Stimulated activated naive B cell treated with anti-CD40 and anti-IgM and Interleukin-4, amounts not matched to agents 10 μg/mL and 1 μg/mL and 100 μg/mL, for 72 hours (primary cell): ENCODE measurements at regions not wholly inside any gene's neighbourhood (a gene's known extent, or its start where the extent isn't known, plus 50 kb on each side); places are given as distances from the start of the nearest gene placed in this dataset.

Experiments
- ATAC-seq, 2 donors: fragments of 150-1000 bp; cut with Tn5 transposase; replicated peaks; 2 replicates each; pipeline ENCODE4 v1.10.0; 2021; ENCODE audit warnings: moderate library complexity in 1 of 2
- DNase-seq: peaks from one replicate; pipeline ENCODE4 v3.0.0; 2021
- H3K27ac Mint-ChIP-seq: one replicate; pipeline ENCODE4 v1.8.0; 2022; ENCODE audit warnings: mild to moderate bottlenecking, mixed read lengths
- H3K27me3 Mint-ChIP-seq, 2 donors: one replicate each; pipeline ENCODE4 v1.8.0; 2022; ENCODE audit warnings: mixed read lengths in 2 of 2
- H3K36me3 Mint-ChIP-seq, 2 donors: one replicate each; pipeline ENCODE4 v1.8.0; 2022; ENCODE audit warnings: mixed read lengths in 2 of 2, mild to moderate bottlenecking in 1 of 2
- H3K4me1 Mint-ChIP-seq, 2 donors: one replicate each; pipeline ENCODE4 v1.8.0; 2022; ENCODE audit warnings: mixed read lengths in 2 of 2, mild to moderate bottlenecking in 1 of 2
- H3K4me3 Mint-ChIP-seq, 2 donors: one replicate each; pipeline ENCODE4 v1.8.0; 2022; ENCODE audit warnings: mild to moderate bottlenecking in 2 of 2, mixed read lengths in 2 of 2, moderate library complexity in 1 of 2
- H3K9me3 Mint-ChIP-seq, 2 donors: one replicate each; pipeline ENCODE4 v1.8.0; 2022; ENCODE audit warnings: mixed read lengths in 2 of 2, mild to moderate bottlenecking in 1 of 2

- Mint-ChIP-seq H3K4me1 (no peaks in the 10 kb centered on the region), H3K27ac (no peak overlapping the region), H3K4me3 (no peak overlapping the region), H3K9me3 (peaks cover 0 to 3% of the 10 kb centered on the region in 2 donors), H3K27me3 (no peaks in the 10 kb centered on the region), H3K36me3 (no peaks in the 10 kb centered on the region)
- DNase-seq (no peak), ATAC-seq (no peak)
Measured at GRCh38 chr5:82702046-82702445, 375.1 kb downstream of the TMEM167A start.

- Mint-ChIP-seq H3K27me3 (no peaks in the 10 kb centered on the region), H3K4me1 (no peaks in the 10 kb centered on the region), H3K36me3 (no peaks in the 10 kb centered on the region), H3K4me3 (no peak overlapping the region), H3K27ac (no peak overlapping the region), H3K9me3 (no peaks in the 10 kb centered on the region)
- no peak for DNase-seq
- no peak for ATAC-seq
Measured at GRCh38 chr5:82699737-82700136, 377.5 kb downstream of the TMEM167A start.

DNA sequence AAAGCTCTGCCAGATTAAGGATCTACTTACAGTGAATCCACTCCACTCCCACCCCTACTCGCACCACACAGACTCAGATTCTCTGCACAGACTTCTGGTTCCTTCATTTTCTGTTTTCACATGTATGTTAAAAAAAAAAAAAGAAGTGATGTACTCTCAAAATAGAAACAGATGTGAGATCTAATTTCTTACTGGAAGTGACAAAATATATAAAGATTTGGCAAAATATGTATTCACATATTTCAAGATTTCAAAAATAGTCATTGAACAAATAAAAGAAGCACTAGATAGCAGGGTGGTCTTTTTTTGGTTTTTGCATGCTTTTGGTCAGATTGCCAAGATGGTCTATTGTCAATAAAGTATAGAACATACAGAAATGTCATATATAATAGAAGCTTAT, 379.2 kb downstream of the TMEM167A start:
- DNase-seq, result no peak
- Mint-ChIP-seq H3K4me1 (no peaks in the 10 kb centered on the region), H3K36me3 (no peaks in the 10 kb centered on the region), H3K27me3 (no peaks in the 10 kb centered on the region), H3K4me3 (no peak overlapping the region), H3K9me3 (no peaks in the 10 kb centered on the region), H3K27ac (no peak overlapping the region)
- ATAC-seq, result no peak

DNA sequence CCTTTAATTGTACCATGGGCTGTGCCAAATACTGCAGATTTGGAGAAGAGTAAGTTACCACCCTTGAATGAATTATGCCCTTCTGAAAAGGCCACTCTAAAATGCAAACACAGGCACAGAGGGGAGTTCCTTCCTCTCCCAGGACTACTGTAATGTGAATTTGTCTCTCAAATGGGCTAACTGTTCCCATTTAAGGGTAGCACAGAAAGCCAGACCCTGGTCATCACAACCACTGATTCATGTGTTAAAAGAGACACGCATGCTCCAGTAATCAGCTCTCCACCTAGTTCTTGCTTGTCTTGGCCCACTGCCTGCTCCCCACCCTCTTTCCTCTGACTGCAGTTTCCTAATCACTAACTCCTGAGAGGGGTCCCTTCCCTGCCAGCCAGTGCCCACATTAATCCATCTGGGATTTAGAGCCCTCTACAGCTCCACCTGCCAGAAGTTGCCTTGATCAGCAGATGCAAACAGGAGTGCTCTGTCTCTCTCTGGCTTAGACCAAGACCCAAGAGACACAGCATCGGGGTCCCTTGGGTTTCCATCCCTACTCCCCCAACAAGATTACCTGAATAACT, 382.4 kb downstream of the TMEM167A start:
- Mint-ChIP-seq H3K9me3 (no peaks in the 10 kb centered on the region), H3K36me3 (no peaks in the 10 kb centered on the region), H3K4me3 (no peak overlapping the region), H3K27ac (no peak overlapping the region), H3K27me3 (no peaks in the 10 kb centered on the region), H3K4me1 (no peaks in the 10 kb centered on the region)
- no peak for ATAC-seq
- no peak for DNase-seq

DNA sequence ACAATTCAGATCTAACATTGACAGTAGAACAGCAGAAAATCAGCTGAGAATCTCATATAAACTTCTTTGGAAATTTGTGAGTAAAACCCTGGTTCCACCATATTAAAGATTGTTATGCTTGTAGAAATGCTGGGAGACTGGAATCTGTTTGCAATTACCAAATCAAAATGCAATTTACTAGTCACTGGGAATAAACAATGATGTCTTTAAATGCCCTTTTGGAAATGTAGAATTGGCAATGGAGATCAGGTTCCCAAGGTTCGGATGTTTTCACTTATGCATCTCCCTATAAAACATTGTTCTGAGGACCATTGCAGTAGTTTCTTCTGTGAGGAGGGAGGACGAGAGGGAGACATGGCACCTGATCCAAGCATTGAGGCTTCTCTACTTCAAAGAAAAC, 384.4 kb downstream of the TMEM167A start:
- no peak overlapping the region for H3K27ac Mint-ChIP-seq
- H3K36me3 Mint-ChIP-seq, result no peaks in the 10 kb centered on the region

DNA sequence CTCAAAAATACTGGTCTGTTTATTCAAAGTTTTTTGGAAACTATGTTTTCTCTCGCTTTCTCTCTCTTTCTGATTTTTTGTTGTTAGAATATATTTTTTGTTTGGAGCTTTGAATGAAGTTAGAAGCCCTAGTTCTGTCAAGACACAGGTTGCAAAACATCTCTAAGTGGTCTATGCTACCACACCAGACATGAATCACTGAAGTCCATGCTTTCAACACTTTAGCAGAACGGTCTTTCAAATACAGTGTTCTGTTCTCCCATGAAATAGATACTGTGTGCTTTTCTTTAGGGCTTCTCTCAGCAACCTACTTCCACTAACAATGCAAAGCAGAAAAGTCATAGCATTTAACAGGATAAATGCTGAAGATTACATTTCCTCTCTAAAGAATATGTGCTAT, 392.5 kb downstream of the TMEM167A start:
- Mint-ChIP-seq H3K4me1 (no peaks in the 10 kb centered on the region), H3K36me3 (no peaks in the 10 kb centered on the region), H3K4me3 (no peak overlapping the region), H3K27me3 (no peaks in the 10 kb centered on the region), H3K27ac (no peak overlapping the region), H3K9me3 (no peaks in the 10 kb centered on the region)
- no peak for DNase-seq
- ATAC-seq, result no peak

More for the DNA sequence above, 384.4 kb downstream of the TMEM167A start:
- no peaks in the 10 kb centered on the region for H3K4me1 Mint-ChIP-seq
- no peaks in the 10 kb centered on the region for H3K9me3 Mint-ChIP-seq
- H3K27me3 Mint-ChIP-seq, result no peaks in the 10 kb centered on the region
- DNase-seq, result no peak
- no peak for ATAC-seq
- H3K4me3 Mint-ChIP-seq, result no peak overlapping the region

- no peak overlapping the region for H3K27ac Mint-ChIP-seq
- H3K4me1 Mint-ChIP-seq, result no peaks in the 10 kb centered on the region
- no peaks in the 10 kb centered on the region for H3K9me3 Mint-ChIP-seq
- no peaks in the 10 kb centered on the region for H3K36me3 Mint-ChIP-seq
- no peaks in the 10 kb centered on the region for H3K27me3 Mint-ChIP-seq
- no peak overlapping the region for H3K4me3 Mint-ChIP-seq
- DNase-seq (no peak), ATAC-seq (no peak)
Measured at GRCh38 chr5:82684165-82684564, 393.0 kb downstream of the TMEM167A start.

DNA sequence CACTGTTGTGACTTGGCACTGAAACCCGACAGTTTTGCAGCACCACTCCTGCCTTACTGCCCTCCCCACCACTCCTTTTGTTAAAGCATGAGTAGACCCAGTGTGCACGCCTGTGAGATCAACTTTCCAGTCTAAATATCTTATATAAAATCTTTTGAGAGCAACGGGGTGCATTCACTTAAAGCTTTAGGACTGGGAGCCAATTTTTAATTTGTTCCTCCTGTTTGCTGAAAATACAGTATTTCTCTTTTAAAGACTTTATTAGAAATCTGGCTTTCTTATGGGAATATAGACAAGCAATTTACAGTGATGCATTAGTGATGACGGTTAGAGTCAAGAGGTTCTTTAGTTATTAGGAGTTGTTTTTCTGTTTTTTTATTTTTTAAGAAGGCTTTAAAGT, 397.5 kb downstream of the TMEM167A start:
- Mint-ChIP-seq H3K4me3 (no peak overlapping the region), H3K27me3 (no peaks in the 10 kb centered on the region), H3K9me3 (no peaks in the 10 kb centered on the region), H3K27ac (no peak overlapping the region), H3K36me3 (no peaks in the 10 kb centered on the region), H3K4me1 (peaks cover 0 to 10% of the 10 kb centered on the region in 2 donors)
- DNase-seq (no peak), ATAC-seq (no peak)

- H3K9me3 Mint-ChIP-seq, result peaks cover 2 to 4% of the 10 kb centered on the region in 2 donors
- H3K4me1 Mint-ChIP-seq, result peaks cover 0 to 18% of the 10 kb centered on the region in 2 donors
- H3K27ac Mint-ChIP-seq, result no peak overlapping the region
- DNase-seq (peak; percentile 13), ATAC-seq (peak; percentile 94 to 95)
- H3K27me3 Mint-ChIP-seq, result no peaks in the 10 kb centered on the region
- H3K36me3 Mint-ChIP-seq, result no peaks in the 10 kb centered on the region
- peak overlapping the region in 1 of 2 donors; percentile 1 for H3K4me3 Mint-ChIP-seq
Measured at GRCh38 chr5:82676661-82677060, 398.5 kb upstream of the RPS23 start.

DNA sequence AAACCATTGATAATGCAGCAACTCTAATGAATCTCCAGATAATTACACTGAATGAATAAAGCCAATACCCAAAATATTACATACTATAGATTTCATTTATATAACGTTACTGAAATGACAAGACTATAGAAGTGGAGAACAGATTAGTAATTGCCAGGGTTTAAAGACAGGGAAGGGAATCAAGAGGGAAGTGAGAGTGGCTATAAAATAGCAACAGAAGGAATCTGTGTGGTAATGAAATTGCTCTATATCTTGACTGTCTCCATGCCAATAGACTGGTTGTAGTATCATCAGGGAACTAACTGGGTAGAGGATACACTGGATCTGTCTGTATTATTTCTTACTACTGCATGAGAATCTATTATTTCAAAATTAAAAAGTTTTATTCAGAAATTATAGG, 396.5 kb upstream of the RPS23 start:
- Mint-ChIP-seq H3K36me3 (no peaks in the 10 kb centered on the region), H3K4me3 (no peak overlapping the region), H3K27me3 (no peaks in the 10 kb centered on the region), H3K27ac (no peak overlapping the region), H3K9me3 (peaks cover 4 to 6% of the 10 kb centered on the region in 2 donors), H3K4me1 (peaks cover 0 to 18% of the 10 kb centered on the region in 2 donors)
- DNase-seq (no peak), ATAC-seq (no peak)

DNA sequence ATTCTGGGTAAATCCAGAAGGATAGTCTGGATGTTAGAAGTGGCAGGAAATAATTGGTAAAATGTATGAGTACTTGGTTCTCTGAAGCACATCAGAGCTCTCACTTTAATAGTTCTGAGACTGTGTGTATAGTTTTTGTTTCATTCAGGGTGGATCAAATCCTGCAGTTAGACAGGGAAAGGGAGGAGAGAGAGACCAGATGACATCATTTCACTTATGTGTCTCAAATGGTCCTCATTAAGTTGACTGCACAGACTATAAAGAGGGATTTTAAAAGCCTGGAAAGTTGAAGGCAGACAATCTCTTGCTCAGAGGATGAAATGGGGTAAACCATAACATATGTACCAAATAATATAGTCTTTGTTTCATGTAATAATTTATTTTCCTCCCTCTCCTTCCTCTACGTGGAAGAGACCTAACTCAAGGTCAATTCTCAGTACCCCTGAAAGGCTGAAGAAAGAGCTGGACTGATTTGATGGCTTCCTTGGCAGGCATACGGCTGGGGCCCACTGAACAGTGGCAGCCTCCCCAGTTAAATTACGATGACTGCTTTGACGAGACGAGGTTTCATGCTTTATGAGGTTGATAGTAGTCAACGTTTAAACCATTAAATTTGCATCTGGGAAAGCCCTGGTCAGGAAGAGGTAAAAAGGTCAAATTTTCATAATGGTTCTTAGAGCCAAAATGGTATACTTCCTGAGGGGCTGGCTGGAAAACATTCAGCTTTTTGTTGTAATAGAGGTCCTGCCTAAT, 395.1 kb upstream of the RPS23 start:
- H3K36me3 Mint-ChIP-seq, result no peaks in the 10 kb centered on the region
- DNase-seq, result peak; percentile 2
- H3K27me3 Mint-ChIP-seq, result no peaks in the 10 kb centered on the region
- H3K4me1 Mint-ChIP-seq, result peaks cover 0 to 18% of the 10 kb centered on the region in 2 donors
- no peak overlapping the region for H3K4me3 Mint-ChIP-seq
- H3K27ac Mint-ChIP-seq, result no peak overlapping the region
- peaks cover 4 to 6% of the 10 kb centered on the region in 2 donors for H3K9me3 Mint-ChIP-seq
- ATAC-seq, result peak; percentile 38 to 43

DNA sequence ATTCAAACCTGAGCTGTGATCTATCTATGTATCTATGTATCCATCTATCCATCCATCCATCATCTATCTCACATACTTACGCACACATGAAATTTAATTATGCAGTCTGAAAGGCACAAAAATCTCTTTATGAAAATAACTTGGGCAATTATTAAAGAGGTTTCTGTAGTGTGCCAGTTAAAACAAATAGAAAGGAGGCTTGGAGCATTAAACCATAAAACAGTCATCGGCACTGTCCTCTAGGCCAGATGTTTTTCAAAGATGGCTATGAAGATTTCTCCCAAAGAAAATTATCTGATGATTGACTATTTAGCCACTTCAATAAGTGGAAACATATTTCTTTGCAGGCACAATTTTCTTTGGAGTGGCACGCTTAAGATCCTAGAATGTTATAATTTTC, 392.5 kb upstream of the RPS23 start:
- no peak for DNase-seq
- Mint-ChIP-seq H3K27me3 (no peaks in the 10 kb centered on the region), H3K9me3 (peaks cover 4 to 6% of the 10 kb centered on the region in 2 donors), H3K4me3 (no peak overlapping the region), H3K36me3 (no peaks in the 10 kb centered on the region), H3K27ac (no peak overlapping the region), H3K4me1 (peaks cover 0 to 8% of the 10 kb centered on the region in 2 donors)
- ATAC-seq, result no peak

GRCh38 chr5:82669720-82670119, 391.6 kb upstream of the RPS23 start:
- Mint-ChIP-seq H3K4me3 (no peak overlapping the region), H3K27me3 (no peaks in the 10 kb centered on the region), H3K36me3 (no peaks in the 10 kb centered on the region), H3K27ac (no peak overlapping the region), H3K4me1 (peaks cover 0 to 8% of the 10 kb centered on the region in 2 donors), H3K9me3 (peaks cover 4 to 6% of the 10 kb centered on the region in 2 donors)
- ATAC-seq (no peak), DNase-seq (no peak)

DNA sequence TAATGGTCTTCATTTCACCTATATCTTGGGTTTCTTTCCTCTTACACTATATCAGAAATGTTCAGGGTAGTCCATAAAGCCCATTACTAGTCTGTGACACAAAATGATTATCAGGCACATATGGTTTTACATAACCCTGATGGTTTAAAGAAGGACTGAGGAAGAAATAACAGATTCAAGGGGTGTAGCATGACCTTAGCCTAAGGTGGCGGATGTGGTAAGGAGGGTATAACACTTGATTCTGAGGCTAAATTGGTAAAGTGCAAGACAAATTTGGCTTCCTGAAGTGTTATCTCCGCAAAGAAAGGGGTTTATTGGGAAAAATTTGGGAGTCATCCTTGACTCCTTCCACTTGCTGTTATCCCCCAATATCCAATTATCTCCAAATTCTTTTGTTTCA, 388.2 kb upstream of the RPS23 start:
- no peaks in the 10 kb centered on the region for H3K36me3 Mint-ChIP-seq
- no peak for DNase-seq

DNA sequence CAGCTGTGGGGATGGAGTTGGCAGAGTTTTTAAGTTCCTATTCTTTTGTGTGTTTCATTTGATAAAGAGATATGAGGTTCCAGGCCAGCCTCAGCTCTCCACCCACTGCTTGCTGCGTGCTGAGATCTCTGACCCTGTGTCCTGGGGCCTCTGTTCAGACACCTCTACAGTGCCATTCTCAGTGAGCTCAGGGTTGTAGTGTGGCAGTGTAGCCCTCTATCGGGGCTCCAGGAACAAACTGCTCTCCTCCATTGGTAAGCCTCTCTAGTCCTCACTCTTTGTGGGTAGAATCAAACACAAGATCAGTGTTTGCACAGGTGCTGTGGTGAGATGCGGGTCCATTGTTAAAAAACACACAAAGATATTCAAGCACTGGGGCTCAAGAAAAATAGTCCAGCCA, 386.6 kb upstream of the RPS23 start:
- H3K27ac Mint-ChIP-seq, result no peak overlapping the region
- ATAC-seq, result peak in 1 of 2 donors; percentile 45
- H3K4me3 Mint-ChIP-seq, result no peak overlapping the region
- no peaks in the 10 kb centered on the region for H3K27me3 Mint-ChIP-seq
- no peak for DNase-seq
- no peaks in the 10 kb centered on the region for H3K4me1 Mint-ChIP-seq
- no peaks in the 10 kb centered on the region for H3K36me3 Mint-ChIP-seq
- no peaks in the 10 kb centered on the region for H3K9me3 Mint-ChIP-seq

More for the DNA sequence above, 388.2 kb upstream of the RPS23 start:
- ATAC-seq, result no peak
- no peaks in the 10 kb centered on the region for H3K9me3 Mint-ChIP-seq
- no peaks in the 10 kb centered on the region for H3K4me1 Mint-ChIP-seq
- no peak overlapping the region for H3K4me3 Mint-ChIP-seq
- H3K27ac Mint-ChIP-seq, result no peak overlapping the region
- no peaks in the 10 kb centered on the region for H3K27me3 Mint-ChIP-seq
